H4 (cell line): ENCODE measurements at regions not wholly inside any gene's neighbourhood (a gene's known extent, or its start where the extent isn't known, plus 50 kb on each side); places are given as distances from the start of the nearest gene placed in this dataset.

Source experiments
- DNase-seq: peaks from one replicate; pipeline ENCODE4 v3.0.0-alpha.2; 2015; ENCODE audit warnings: low spot score

GRCh38 chr22:22999523-22999922, 70.8 kb upstream of the GNAZ start:
- DNase-seq, result no peak

- DNase-seq, result no peak
Observed at GRCh38 chr22:23000657-23001347, 69.5 kb upstream of the GNAZ start.

DNA sequence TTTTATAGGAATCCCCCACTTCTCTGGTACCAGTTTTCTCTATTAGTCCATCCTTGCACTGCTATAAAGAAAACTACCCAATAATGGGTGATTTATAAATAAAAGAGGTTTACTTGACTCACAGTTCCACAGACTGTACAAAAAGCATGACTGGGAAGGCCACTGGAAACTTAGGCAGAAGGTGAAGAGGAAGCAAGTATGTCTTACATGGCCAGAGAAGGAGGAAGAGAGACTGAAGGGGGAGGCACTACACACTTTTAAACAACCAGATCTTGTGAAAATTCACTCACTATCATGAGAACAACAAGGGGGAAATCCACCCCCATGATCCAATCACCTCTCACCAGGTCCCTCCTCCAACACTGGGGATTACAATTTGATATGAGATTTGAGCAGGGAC, 68.9 kb upstream of the GNAZ start:
- DNase-seq, result no peak

DNA sequence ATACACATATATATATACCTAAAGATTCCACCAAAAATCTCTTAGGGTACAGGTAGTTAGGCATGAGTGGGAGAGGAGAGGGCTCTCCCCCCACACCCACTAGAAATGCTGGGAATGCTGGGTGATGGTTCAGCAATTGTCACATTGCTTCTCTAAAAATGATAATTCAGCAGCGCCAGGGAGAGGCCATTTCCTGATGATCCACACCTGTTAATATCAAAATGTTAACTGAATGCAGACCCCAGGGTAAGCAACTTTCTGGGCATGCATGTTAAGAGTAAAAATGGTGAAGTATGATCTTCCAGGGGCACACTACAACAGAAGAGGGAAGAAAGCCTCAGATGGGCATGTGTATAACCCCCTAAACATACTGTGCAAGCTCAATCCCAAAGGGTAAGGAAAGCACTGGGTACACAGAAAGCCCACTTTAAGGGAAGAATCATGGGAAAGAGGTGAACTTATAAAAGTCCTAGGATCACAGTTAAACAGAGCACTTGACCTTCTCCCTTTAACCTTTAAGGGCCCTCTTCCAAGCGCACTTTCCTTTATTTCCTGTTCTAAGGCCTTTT, 67.6 kb upstream of the GNAZ start:
- no peak for DNase-seq

DNA sequence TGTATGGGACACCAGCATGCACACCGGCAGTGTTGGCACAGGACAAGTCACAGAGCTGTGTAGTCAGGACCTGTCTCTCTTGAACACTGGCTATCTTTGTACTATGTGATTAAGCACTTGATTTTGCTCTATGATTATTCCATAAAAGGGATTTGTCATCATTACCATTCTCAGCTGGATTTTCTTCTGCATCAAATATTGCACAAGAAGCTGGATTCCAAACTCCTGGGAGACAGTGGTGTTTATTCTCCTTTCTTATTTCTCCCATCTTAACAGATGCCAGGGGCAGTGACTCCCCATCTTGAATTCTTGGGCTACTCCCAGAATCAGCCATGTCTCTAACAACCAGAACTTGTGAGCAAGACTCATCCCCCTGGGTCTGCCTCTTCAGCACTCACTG, 62.5 kb upstream of the GNAZ start:
- no peak for DNase-seq

DNA sequence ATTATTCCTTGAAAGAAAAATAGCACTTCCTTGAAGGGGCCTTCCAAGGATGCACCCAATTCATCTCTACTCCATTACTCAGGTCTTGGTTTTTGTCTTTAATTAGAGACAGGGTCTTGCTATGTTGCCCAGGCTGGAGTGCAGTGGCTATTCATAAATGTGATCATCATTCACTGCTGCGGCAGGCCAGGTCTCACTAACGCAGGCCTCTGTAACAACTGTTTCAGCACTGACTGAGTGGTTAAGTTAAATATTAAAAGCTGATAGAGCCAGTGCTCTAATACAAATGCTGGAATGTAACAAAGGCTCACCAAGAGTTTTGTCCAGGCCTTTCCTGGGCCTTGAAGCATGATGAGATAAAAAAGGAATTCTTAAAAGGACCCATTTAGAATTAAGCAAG, 61.4 kb upstream of the GNAZ start:
- no peak for DNase-seq
